ENCODE measurements at regions not wholly inside any gene's neighbourhood (a gene's known extent, or its start where the extent isn't known, plus 50 kb on each side); places are given as distances from the start of the nearest gene placed in this dataset.

DNA sequence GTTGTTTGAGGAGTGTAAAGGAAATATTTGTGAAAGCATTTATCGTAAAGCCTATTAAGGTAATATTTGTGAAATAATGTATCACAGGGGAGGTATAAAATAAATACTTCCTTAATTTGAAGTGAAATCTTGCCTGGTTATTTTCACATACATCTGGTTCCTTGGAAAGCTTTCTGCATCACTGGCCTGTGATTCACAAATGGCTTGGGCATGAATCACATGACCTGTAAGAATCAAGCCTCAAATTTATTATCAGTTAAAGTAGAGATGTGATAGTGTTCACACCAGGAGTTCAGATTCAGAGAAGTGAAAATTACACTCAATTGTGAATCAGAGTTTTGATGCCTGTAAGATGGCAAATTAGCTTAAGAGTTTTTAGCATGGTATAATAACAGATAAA, 1911.4 kb downstream of the STIM2 start:
- DNase-seq (ENCODE audit: low read depth in 1 of 2, low spot score in 1 of 2): no peak
- Histone ChIP-seq H3K27ac (replicated peaks) (no peak overlapping the region), H3K4me3 (replicated peaks; ENCODE audit: insufficient read depth, low read length) (no peak overlapping the region), H3K27me3 (ENCODE audit: insufficient read depth, poor library complexity, severe bottlenecking) (no peaks in the 10 kb centered on the region)
- TF ChIP-seq, protein P1, sequence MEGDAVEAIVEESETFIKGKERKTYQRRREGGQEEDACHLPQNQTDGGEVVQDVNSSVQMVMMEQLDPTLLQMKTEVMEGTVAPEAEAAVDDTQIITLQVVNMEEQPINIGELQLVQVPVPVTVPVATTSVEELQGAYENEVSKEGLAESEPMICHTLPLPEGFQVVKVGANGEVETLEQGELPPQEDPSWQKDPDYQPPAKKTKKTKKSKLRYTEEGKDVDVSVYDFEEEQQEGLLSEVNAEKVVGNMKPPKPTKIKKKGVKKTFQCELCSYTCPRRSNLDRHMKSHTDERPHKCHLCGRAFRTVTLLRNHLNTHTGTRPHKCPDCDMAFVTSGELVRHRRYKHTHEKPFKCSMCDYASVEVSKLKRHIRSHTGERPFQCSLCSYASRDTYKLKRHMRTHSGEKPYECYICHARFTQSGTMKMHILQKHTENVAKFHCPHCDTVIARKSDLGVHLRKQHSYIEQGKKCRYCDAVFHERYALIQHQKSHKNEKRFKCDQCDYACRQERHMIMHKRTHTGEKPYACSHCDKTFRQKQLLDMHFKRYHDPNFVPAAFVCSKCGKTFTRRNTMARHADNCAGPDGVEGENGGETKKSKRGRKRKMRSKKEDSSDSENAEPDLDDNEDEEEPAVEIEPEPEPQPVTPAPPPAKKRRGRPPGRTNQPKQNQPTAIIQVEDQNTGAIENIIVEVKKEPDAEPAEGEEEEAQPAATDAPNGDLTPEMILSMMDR (IDR thresholded peaks at IDR 0.05; ENCODE audit: insufficient read depth, low read length): no peak
- TF ChIP-seq GABPA (IDR thresholded peaks at IDR 0.05; ENCODE audit: low read depth) (no peak), POLR2AphosphoS5 (IDR thresholded peaks at IDR 0.05; ENCODE audit: low read depth) (no peak), SPI1 (IDR thresholded peaks at IDR 0.05; ENCODE audit: borderline replicate concordance, low read depth) (no peak)
- TF ChIP-seq, protein P2, sequence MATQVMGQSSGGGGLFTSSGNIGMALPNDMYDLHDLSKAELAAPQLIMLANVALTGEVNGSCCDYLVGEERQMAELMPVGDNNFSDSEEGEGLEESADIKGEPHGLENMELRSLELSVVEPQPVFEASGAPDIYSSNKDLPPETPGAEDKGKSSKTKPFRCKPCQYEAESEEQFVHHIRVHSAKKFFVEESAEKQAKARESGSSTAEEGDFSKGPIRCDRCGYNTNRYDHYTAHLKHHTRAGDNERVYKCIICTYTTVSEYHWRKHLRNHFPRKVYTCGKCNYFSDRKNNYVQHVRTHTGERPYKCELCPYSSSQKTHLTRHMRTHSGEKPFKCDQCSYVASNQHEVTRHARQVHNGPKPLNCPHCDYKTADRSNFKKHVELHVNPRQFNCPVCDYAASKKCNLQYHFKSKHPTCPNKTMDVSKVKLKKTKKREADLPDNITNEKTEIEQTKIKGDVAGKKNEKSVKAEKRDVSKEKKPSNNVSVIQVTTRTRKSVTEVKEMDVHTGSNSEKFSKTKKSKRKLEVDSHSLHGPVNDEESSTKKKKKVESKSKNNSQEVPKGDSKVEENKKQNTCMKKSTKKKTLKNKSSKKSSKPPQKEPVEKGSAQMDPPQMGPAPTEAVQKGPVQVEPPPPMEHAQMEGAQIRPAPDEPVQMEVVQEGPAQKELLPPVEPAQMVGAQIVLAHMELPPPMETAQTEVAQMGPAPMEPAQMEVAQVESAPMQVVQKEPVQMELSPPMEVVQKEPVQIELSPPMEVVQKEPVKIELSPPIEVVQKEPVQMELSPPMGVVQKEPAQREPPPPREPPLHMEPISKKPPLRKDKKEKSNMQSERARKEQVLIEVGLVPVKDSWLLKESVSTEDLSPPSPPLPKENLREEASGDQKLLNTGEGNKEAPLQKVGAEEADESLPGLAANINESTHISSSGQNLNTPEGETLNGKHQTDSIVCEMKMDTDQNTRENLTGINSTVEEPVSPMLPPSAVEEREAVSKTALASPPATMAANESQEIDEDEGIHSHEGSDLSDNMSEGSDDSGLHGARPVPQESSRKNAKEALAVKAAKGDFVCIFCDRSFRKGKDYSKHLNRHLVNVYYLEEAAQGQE (IDR thresholded peaks at IDR 0.05; ENCODE audit: insufficient replicate concordance, low read depth): no peak

DNA sequence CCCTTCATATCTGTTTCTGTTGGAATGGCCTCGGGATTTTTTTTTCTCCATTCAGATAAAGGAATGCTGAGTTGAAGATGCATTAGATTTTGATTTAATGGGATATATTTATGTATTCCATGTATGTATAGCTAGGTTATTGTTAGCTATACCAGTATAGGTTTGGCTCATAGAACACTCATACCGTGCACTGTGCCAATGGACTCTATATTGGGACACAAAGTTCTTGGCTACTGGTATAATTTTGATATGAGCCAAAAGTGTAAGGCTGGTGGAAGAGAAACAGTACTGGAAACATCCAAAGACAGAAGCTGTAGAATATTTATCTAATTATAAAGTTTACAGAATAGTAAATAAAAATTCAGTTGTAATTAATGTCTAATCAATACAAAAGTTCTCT, 1912.1 kb downstream of the STIM2 start:
- Histone ChIP-seq H3K27ac (replicated peaks) (no peak overlapping the region), H3K27me3 (ENCODE audit: insufficient read depth, poor library complexity, severe bottlenecking) (no peaks in the 10 kb centered on the region), H3K4me3 (replicated peaks; ENCODE audit: insufficient read depth, low read length) (no peak overlapping the region)
- DNase-seq (ENCODE audit: low read depth in 1 of 2, low spot score in 1 of 2): no peak
- TF ChIP-seq, protein P1 (IDR thresholded peaks at IDR 0.05; ENCODE audit: insufficient read depth, low read length): no peak
- no peak for TF ChIP-seq SPI1 (IDR thresholded peaks at IDR 0.05; ENCODE audit: borderline replicate concordance, low read depth)
- TF ChIP-seq, protein P2 (IDR thresholded peaks at IDR 0.05; ENCODE audit: insufficient replicate concordance, low read depth): no peak
- no peak for TF ChIP-seq GABPA (IDR thresholded peaks at IDR 0.05; ENCODE audit: low read depth)
- no peak for TF ChIP-seq POLR2AphosphoS5 (IDR thresholded peaks at IDR 0.05; ENCODE audit: low read depth)

DNA sequence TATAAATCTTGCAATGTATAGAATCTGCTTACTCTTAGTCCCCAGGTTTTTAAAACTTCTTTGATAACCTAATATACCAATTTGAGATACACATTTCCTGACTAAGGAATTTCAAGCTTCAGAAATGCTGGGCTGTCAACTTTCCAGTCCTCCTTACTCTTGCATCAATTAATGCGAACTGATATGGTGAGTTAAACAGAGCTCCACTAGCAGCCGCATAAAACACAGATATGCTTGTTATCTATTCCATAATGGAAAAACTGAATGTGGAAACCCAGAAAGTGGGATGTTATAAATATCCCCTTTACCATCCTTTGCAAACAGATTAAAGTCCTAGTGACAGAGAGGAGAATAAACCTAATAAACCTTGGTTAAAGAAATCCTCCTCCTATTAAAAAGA, 1913.7 kb downstream of the STIM2 start:
- TF ChIP-seq, protein P1 (IDR thresholded peaks at IDR 0.05; ENCODE audit: insufficient read depth, low read length): no peak
- TF ChIP-seq, protein P2 (IDR thresholded peaks at IDR 0.05; ENCODE audit: insufficient replicate concordance, low read depth): no peak
- TF ChIP-seq GABPA (IDR thresholded peaks at IDR 0.05; ENCODE audit: low read depth): no peak
- no peak for DNase-seq (ENCODE audit: low read depth in 1 of 2, low spot score in 1 of 2)
- H3K27ac ChIP-seq (replicated peaks): no peak overlapping the region
- no peak overlapping the region for H3K4me3 ChIP-seq (replicated peaks; ENCODE audit: insufficient read depth, low read length)
- H3K27me3 ChIP-seq (ENCODE audit: insufficient read depth, poor library complexity, severe bottlenecking): no peaks in the 10 kb centered on the region

Data from HL-60 (cell line).